CD4-positive, alpha-beta T cell treated with Interleukin-2 at 100 ng/mL for 4 hours (primary cell): ENCODE measurements at regions not wholly inside any gene's neighbourhood (a gene's known extent, or its start where the extent isn't known, plus 50 kb on each side); places are given as distances from the start of the nearest gene placed in this dataset.
A peak's percentile ranks its signal among the peaks of the same experiment; 100 is the strongest.

ENCODE experiments used
- DNase-seq: peaks from one replicate; pipeline ENCODE4 v3.0.0-alpha.2; 2020; ENCODE audit warnings: low spot score

- no peak for DNase-seq
Measured at GRCh38 chr1:21346365-21347071, 56.3 kb upstream of the ECE1 start.

- DNase-seq = no peak
Measured at GRCh38 chr1:21344750-21345443, 54.6 kb upstream of the ECE1 start.

- DNase-seq = no peak
Measured at GRCh38 chr1:21344098-21344749, 54.0 kb upstream of the ECE1 start.

- DNase-seq = peak; percentile 57
Measured at GRCh38 chr1:21342961-21343838, 52.9 kb upstream of the ECE1 start.

- DNase-seq = no peak
Measured at GRCh38 chr1:21341517-21342078, 51.3 kb upstream of the ECE1 start.

- no peak for DNase-seq
Measured at GRCh38 chr1:21341022-21341421, 50.8 kb upstream of the ECE1 start.

DNA sequence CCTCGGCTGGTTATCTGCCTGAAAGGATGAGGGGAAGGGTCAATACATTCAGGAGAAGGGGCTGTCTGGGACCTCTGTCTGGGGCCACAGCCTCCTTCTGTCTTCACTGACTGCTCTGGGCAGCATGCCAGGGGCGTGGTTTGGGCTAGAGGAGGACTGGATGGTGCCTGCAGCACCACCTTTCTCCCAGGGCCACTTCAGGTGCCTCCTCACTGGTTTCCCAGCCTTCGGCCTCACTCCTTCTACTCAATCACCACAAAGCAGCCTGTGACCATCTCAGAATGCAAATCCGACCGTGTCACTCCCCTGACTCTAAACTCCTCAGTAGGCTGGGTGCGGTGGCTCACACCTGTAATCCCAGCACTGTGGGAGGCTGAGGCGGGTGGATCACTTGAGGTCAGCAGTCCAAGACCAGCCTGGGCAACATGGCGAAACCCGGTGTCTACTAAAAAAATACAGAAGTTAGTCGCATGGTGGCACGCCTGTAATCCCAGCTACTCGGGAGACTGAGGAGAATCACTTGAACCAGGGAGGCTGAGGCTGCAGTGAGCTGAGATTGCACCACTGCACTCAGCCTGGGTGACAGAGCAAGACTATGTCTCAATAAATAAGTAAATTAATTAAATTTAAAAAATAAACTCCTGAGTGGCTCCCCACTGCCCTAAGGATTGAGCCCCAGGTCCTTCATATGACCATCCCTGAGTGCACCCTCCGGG is 50.1 kb upstream of the ECE1 start:
- no peak for DNase-seq
